ENCODE measurements at regions not wholly inside any gene's neighbourhood (a gene's known extent, or its start where the extent isn't known, plus 50 kb on each side); places are given as distances from the start of the nearest gene placed in this dataset.

GRCh38 chr3:66789580-66790237 lies 208.4 kb upstream of the KBTBD8 start:
- DNase-seq, result no peak
- ATAC-seq, result peak in 2 of 4 donors; percentile 21 to 25
- TF ChIP-seq CTCF (IDR thresholded peaks at IDR 0.05), result no peak
- intact Hi-C loops (cut with DNase I), result no loop called here
- H3K9me3 ChIP-seq, result no peaks in the 10 kb centered on the region
- no peak overlapping the region for H3K27ac ChIP-seq
- FAIRE-seq, result no peak
- no peaks in the 10 kb centered on the region for H3K36me3 ChIP-seq
- WGBS, 2 donors, result 88 to 91% methylated on average over 5 of the region's 5 CpGs
- no peaks in the 10 kb centered on the region for H3K4me1 ChIP-seq
- H3K27me3 ChIP-seq, result no peaks in the 10 kb centered on the region
- no peak overlapping the region for H3K4me3 ChIP-seq

- intact Hi-C loops (cut with DNase I), result no loop called here
- no peak overlapping the region for H3K4me3 ChIP-seq
- H3K4me1 ChIP-seq, result no peaks in the 10 kb centered on the region
- H3K9me3 ChIP-seq, result no peaks in the 10 kb centered on the region
- DNase-seq, result no peak
- H3K27ac ChIP-seq, result no peak overlapping the region
- H3K27me3 ChIP-seq, result no peaks in the 10 kb centered on the region
- H3K36me3 ChIP-seq, result no peaks in the 10 kb centered on the region
- FAIRE-seq, result no peak
- TF ChIP-seq CTCF (IDR thresholded peaks at IDR 0.05), result no peak
- ATAC-seq, result no peak
Observed at GRCh38 chr3:66792086-66792485, 206.0 kb upstream of the KBTBD8 start.

GRCh38 chr3:66795365-66795764 lies 202.7 kb upstream of the KBTBD8 start:
- WGBS, 2 donors, result 78 to 81% methylated on average over 4 of the region's 4 CpGs
- intact Hi-C loops (cut with DNase I), result no loop called here
- Histone ChIP-seq H3K9me3 (no peaks in the 10 kb centered on the region), H3K36me3 (no peaks in the 10 kb centered on the region), H3K27me3 (no peaks in the 10 kb centered on the region), H3K27ac (no peak overlapping the region), H3K4me1 (no peaks in the 10 kb centered on the region), H3K4me3 (no peak overlapping the region)
- ATAC-seq (peak in 1 of 4 donors; percentile 16), DNase-seq (no peak), FAIRE-seq (no peak)
- no peak for TF ChIP-seq CTCF (IDR thresholded peaks at IDR 0.05)

GRCh38 chr3:66796343-66796742 lies 201.8 kb upstream of the KBTBD8 start:
- Histone ChIP-seq H3K27ac (no peak overlapping the region), H3K4me1 (no peaks in the 10 kb centered on the region), H3K4me3 (no peak overlapping the region), H3K27me3 (no peaks in the 10 kb centered on the region), H3K36me3 (no peaks in the 10 kb centered on the region), H3K9me3 (no peaks in the 10 kb centered on the region)
- 92 to 99% methylated on average over 1 of the region's 1 CpG for WGBS, 2 donors
- ATAC-seq (no peak), DNase-seq (no peak), FAIRE-seq (no peak)
- intact Hi-C loops (cut with DNase I), result no loop called here
- TF ChIP-seq CTCF (IDR thresholded peaks at IDR 0.05), result no peak

- H3K27ac ChIP-seq, result no peak overlapping the region
- no peak overlapping the region for H3K4me3 ChIP-seq
- 57 to 58% methylated on average over 26 of the region's 26 CpGs for WGBS, 2 donors
- ATAC-seq (peak in 3 of 4 donors; percentile 53 to 65 (median 57)), DNase-seq (no peak), FAIRE-seq (no peak)
- no peaks in the 10 kb centered on the region for H3K9me3 ChIP-seq
- intact Hi-C loops (cut with DNase I), result no loop called here
- H3K4me1 ChIP-seq, result no peaks in the 10 kb centered on the region
- H3K36me3 ChIP-seq, result no peaks in the 10 kb centered on the region
- no peak for TF ChIP-seq CTCF (IDR thresholded peaks at IDR 0.05)
- H3K27me3 ChIP-seq, result no peaks in the 10 kb centered on the region
Observed at GRCh38 chr3:66797889-66798560, 200.1 kb upstream of the KBTBD8 start.
